WTC11 (cell line): ENCODE measurements at regions not wholly inside any gene's neighbourhood (a gene's known extent, or its start where the extent isn't known, plus 50 kb on each side); places are given as distances from the start of the nearest gene placed in this dataset.

Experiments used
- ATAC-seq: fragments of 200-7000 bp; cut with Tn5 transposase; 2 replicates; pipeline ENCODE4 v1.10.0; 2021; ENCODE audit warnings: mild to moderate bottlenecking, moderate library complexity
- CTCF ChIA-PET: fragments of 300-600 bp; sonication (Branson Sonifier 250); formaldehyde crosslinking; loops from one replicate; lab custom pipeline; 2021; ENCODE audit warnings: antibody characterized with exemption; lab: Charles Lee
- POLR2A ChIA-PET: fragments of 350-600 bp; sonication (Branson Sonifier 250); formaldehyde crosslinking; loops from one replicate; lab custom pipeline; 2021; ENCODE audit warnings: antibody characterized with exemption; lab: Charles Lee
- DNase-seq: peaks from one replicate; pipeline ENCODE4 v3.0.0; 2021; ENCODE audit warnings: low spot score
- H3K27ac Mint-ChIP-seq: 2 replicates; pipeline ENCODE4 v1.8.0; 2021; ENCODE audit warnings: mixed read lengths
- H3K27me3 Mint-ChIP-seq: 2 replicates; pipeline ENCODE4 v1.8.0; 2021; ENCODE audit warnings: low read depth, mild to moderate bottlenecking, moderate library complexity, mixed read lengths
- H3K36me3 Mint-ChIP-seq: 2 replicates; pipeline ENCODE4 v1.8.0; 2021; ENCODE audit warnings: mixed read lengths
- H3K4me1 Mint-ChIP-seq: 2 replicates; pipeline ENCODE4 v1.8.0; 2022; ENCODE audit warnings: mixed read lengths
- H3K4me3 Mint-ChIP-seq: 2 replicates; pipeline ENCODE4 v1.8.0; 2021; ENCODE audit warnings: mild to moderate bottlenecking, moderate library complexity, mixed read lengths
- H3K9me3 Mint-ChIP-seq: 2 replicates; pipeline ENCODE4 v1.8.0; 2021; ENCODE audit warnings: mixed read lengths
- E2F4 ChIP-seq: sonication (generic); formaldehyde crosslinking; IDR thresholded peaks from 2 replicates; pipeline ENCODE4 v1.8.1; 2022; ENCODE audit warnings: low read depth, mild to moderate bottlenecking, moderate library complexity, missing genetic modification reagents, borderline replicate concordance
- ELF4 ChIP-seq: sonication (generic); formaldehyde crosslinking; IDR thresholded peaks from 2 replicates; pipeline ENCODE4 v1.8.1; 2022; ENCODE audit warnings: low read depth, mild to moderate bottlenecking, moderate library complexity, missing genetic modification reagents
- FOXK1 ChIP-seq: sonication (generic); formaldehyde crosslinking; IDR thresholded peaks from 2 replicates; pipeline ENCODE4 v1.8.0; 2022; ENCODE audit warnings: mild to moderate bottlenecking, moderate library complexity, missing genetic modification reagents
- GABPB1 ChIP-seq: sonication (generic); formaldehyde crosslinking; IDR thresholded peaks from 2 replicates; pipeline ENCODE4 v1.8.1; 2023; ENCODE audit warnings: mild to moderate bottlenecking, missing genetic modification reagents
- JAZF1 ChIP-seq: fragments of 250-450 bp; sonication (Bioruptor Pico); IDR thresholded peaks from 2 replicates; pipeline ENCODE4 v1.9.0; 2021; ENCODE audit warnings: moderate library complexity, mild to moderate bottlenecking, inconsistent platforms
- KAT7 ChIP-seq: sonication (generic); formaldehyde crosslinking; IDR thresholded peaks from 2 replicates; pipeline ENCODE4 v1.8.1; 2023; ENCODE audit warnings: missing genetic modification reagents, mild to moderate bottlenecking, borderline replicate concordance
- NR1H2 ChIP-seq: sonication (generic); formaldehyde crosslinking; IDR thresholded peaks from 2 replicates; pipeline ENCODE4 v1.9.0; 2021; ENCODE audit warnings: mild to moderate bottlenecking, moderate library complexity, missing genetic modification reagents
- PRRX2 ChIP-seq: fragments of 250-450 bp; sonication (Bioruptor Pico); IDR thresholded peaks from 2 replicates; pipeline ENCODE4 v1.8.0; 2021; ENCODE audit warnings: mild to moderate bottlenecking
- SMAD3 ChIP-seq: sonication (generic); formaldehyde crosslinking; IDR thresholded peaks from 2 replicates; pipeline ENCODE4 v1.8.0; 2022; ENCODE audit warnings: missing genetic modification reagents, mild to moderate bottlenecking, borderline replicate concordance
- ZNF423 ChIP-seq: fragments of 250-450 bp; sonication (Bioruptor Pico); IDR thresholded peaks from 2 replicates; pipeline ENCODE4 v2.1.2; 2022; ENCODE audit warnings: mild to moderate bottlenecking, moderate library complexity
- ZNF671 ChIP-seq: fragments of 250-450 bp; sonication (Bioruptor Pico); IDR thresholded peaks from 2 replicates; pipeline ENCODE4 v1.8.0; 2021; ENCODE audit warnings: mild to moderate bottlenecking
- TF ChIP-seq, protein P1 (sequence below): fragments of 200-600 bp; IDR thresholded peaks from 2 replicates; pipeline ENCODE4 v1.8.0; 2022; ENCODE audit warnings: antibody characterized with exemption
- TF ChIP-seq, protein P2 (sequence below): sonication (generic); formaldehyde crosslinking; IDR thresholded peaks from 2 replicates; pipeline ENCODE4 v1.8.0; 2023; ENCODE audit warnings: mild to moderate bottlenecking, missing genetic modification reagents

DNA sequence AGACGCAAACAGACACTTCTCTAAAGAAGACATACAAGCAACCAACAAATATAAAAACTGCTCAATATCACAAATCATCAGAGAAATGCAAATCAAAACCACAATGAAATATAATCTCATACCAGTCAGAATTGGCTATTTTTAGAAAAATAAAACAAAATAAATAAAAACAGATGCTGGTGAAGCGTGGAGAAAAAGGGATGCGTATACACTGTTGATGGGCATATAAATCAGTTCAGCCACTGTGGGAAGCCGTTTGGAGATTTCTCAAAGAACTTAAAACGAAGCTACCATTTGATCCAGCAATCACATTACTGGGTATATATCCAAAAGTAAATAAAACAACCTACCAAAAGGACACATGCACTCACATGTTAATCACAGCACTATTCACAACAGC lies 206.2 kb downstream of the HNMT start:
- TF ChIP-seq SMAD3 (CRISPR knock-in tag) (no peak), ZNF423 (CRISPR knock-in tag) (no peak), E2F4 (CRISPR knock-in tag) (no peak), KAT7 (CRISPR knock-in tag) (no peak)
- TF ChIP-seq, protein P1, sequence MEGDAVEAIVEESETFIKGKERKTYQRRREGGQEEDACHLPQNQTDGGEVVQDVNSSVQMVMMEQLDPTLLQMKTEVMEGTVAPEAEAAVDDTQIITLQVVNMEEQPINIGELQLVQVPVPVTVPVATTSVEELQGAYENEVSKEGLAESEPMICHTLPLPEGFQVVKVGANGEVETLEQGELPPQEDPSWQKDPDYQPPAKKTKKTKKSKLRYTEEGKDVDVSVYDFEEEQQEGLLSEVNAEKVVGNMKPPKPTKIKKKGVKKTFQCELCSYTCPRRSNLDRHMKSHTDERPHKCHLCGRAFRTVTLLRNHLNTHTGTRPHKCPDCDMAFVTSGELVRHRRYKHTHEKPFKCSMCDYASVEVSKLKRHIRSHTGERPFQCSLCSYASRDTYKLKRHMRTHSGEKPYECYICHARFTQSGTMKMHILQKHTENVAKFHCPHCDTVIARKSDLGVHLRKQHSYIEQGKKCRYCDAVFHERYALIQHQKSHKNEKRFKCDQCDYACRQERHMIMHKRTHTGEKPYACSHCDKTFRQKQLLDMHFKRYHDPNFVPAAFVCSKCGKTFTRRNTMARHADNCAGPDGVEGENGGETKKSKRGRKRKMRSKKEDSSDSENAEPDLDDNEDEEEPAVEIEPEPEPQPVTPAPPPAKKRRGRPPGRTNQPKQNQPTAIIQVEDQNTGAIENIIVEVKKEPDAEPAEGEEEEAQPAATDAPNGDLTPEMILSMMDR = no peak
- peaks cover 8% of the 10 kb centered on the region; the same call in 1 of the 2 replicates for H3K36me3 Mint-ChIP-seq

DNA sequence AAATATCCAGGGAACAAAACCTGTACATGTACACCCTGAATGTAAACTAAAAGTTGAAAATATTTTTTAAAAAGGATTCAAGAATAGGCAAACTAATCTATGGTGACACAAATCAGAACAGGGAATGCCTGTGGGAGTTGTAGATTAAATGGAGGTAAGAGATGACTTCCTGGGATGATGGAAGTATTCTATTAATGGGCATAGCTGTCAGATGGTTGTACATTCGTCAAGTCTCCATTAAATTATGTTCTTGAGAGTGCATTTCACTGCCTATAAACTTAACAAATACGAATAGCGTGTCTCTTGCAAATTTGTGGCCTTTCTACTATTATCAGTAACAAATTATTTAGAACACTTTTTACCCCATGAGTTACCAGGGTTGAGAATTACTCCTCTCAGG lies 207.0 kb downstream of the HNMT start:
- ATAC-seq (no peak), DNase-seq (no peak)
- no peak overlapping the region for H3K27ac Mint-ChIP-seq
- peaks cover 33% of the 10 kb centered on the region for H3K9me3 Mint-ChIP-seq
- no peak for TF ChIP-seq NR1H2
- no peak for TF ChIP-seq ELF4 (CRISPR knock-in tag)
- TF ChIP-seq FOXK1 (CRISPR knock-in tag) = no peak
- TF ChIP-seq JAZF1 (CRISPR knock-in tag) = no peak
- TF ChIP-seq, protein P2, sequence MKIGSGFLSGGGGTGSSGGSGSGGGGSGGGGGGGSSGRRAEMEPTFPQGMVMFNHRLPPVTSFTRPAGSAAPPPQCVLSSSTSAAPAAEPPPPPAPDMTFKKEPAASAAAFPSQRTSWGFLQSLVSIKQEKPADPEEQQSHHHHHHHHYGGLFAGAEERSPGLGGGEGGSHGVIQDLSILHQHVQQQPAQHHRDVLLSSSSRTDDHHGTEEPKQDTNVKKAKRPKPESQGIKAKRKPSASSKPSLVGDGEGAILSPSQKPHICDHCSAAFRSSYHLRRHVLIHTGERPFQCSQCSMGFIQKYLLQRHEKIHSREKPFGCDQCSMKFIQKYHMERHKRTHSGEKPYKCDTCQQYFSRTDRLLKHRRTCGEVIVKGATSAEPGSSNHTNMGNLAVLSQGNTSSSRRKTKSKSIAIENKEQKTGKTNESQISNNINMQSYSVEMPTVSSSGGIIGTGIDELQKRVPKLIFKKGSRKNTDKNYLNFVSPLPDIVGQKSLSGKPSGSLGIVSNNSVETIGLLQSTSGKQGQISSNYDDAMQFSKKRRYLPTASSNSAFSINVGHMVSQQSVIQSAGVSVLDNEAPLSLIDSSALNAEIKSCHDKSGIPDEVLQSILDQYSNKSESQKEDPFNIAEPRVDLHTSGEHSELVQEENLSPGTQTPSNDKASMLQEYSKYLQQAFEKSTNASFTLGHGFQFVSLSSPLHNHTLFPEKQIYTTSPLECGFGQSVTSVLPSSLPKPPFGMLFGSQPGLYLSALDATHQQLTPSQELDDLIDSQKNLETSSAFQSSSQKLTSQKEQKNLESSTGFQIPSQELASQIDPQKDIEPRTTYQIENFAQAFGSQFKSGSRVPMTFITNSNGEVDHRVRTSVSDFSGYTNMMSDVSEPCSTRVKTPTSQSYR = no peak
- no peak for TF ChIP-seq GABPB1 (CRISPR knock-in tag)
- TF ChIP-seq ZNF671 (CRISPR knock-in tag) = no peak
- TF ChIP-seq PRRX2 (CRISPR knock-in tag) = no peak
- H3K4me3 Mint-ChIP-seq = no peak overlapping the region
- POLR2A ChIA-PET = no interaction called here
- no peaks in the 10 kb centered on the region for H3K4me1 Mint-ChIP-seq
- H3K36me3 Mint-ChIP-seq = 0 out of 2 replicates have a peak, but pooled peaks cover under 1% of the 10 kb centered on the region
- CTCF ChIA-PET = no interaction called here
- H3K27me3 Mint-ChIP-seq = no peaks in the 10 kb centered on the region

More for the DNA sequence above, 206.2 kb downstream of the HNMT start:
- no peaks in the 10 kb centered on the region for H3K27me3 Mint-ChIP-seq
- ChIA-PET CTCF (no interaction called here), POLR2A (no interaction called here)
- no peak overlapping the region for H3K27ac Mint-ChIP-seq
- H3K4me1 Mint-ChIP-seq = no peaks in the 10 kb centered on the region
- ATAC-seq (no peak), DNase-seq (no peak)
- peaks cover 40% of the 10 kb centered on the region for H3K9me3 Mint-ChIP-seq
- H3K4me3 Mint-ChIP-seq = no peak overlapping the region

- Mint-ChIP-seq H3K27me3 (no peaks in the 10 kb centered on the region), H3K9me3 (peaks cover 4% of the 10 kb centered on the region; the same call in 1 of the 2 replicates), H3K4me1 (no peaks in the 10 kb centered on the region)
- POLR2A ChIA-PET = interaction anchor here (0.6 kb wide), 1 partner anchor 128 kb away, joined by 6 read pairs; no protein-coding TSS in a partner anchor
- ATAC-seq = no peak
- CTCF ChIA-PET = no interaction called here
- no peak for TF ChIP-seq PRRX2 (CRISPR knock-in tag)
- TF ChIP-seq E2F4 (CRISPR knock-in tag) = no peak
- no peak for TF ChIP-seq ELF4 (CRISPR knock-in tag)
- TF ChIP-seq, all 79 proteins: peak for 0
- H3K4me3 Mint-ChIP-seq = no peak overlapping the region
- H3K27ac Mint-ChIP-seq = no peak overlapping the region
- H3K36me3 Mint-ChIP-seq = no peaks in the 10 kb centered on the region
- DNase-seq = no peak
Measured at GRCh38 chr2:138175066-138175465, 210.8 kb downstream of the HNMT start.
